SW480 (cell line): ENCODE measurements at regions not wholly inside any gene's neighbourhood (a gene's known extent, or its start where the extent isn't known, plus 50 kb on each side); places are given as distances from the start of the nearest gene placed in this dataset.
"Not testable (repeated sequence)": the region's sequence is repeated elsewhere in the genome, so short reads cannot be mapped to it uniquely, and the experiment has no call there.

Experiments
- DNase-seq: peaks from one replicate; pipeline ENCODE4 v3.0.0-alpha.2; 2016; ENCODE audit warnings: low spot score

DNA sequence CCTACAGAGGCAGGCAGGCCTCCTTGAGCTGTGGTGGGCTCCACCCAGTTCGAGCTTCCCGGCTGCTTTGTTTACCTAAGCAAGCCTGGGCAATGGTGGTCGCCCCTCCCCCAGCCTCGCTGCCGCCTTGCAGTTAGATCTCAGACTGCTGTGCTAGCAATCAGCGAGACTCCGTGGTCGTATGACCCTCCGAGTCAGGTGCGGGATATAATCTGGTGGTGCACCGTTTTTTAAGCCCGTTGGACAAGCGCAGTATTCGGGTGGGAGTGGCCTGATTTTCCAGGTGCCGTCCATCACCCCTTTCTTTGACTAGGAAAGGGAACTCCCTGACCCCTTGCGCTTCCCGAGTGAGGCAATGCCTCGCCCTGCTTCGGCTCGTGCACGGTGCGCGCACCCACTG is 407.6 kb downstream of the NTRK2 start:
- DNase-seq, result not testable (repeated sequence)
